22Rv1 (cell line): ENCODE measurements at regions not wholly inside any gene's neighbourhood (a gene's known extent, or its start where the extent isn't known, plus 50 kb on each side); places are given as distances from the start of the nearest gene placed in this dataset.

ENCODE experiments used
- ZFX ChIP-seq: fragments of 450-650 bp; IDR thresholded peaks from 2 replicates; pipeline ENCODE4 v1.6.1; 2017; ENCODE audit warnings: antibody characterized with exemption, borderline replicate concordance
- TF ChIP-seq, protein P1 (sequence below): fragments of 450-650 bp; IDR thresholded peaks from 2 replicates; pipeline ENCODE4 v1.5.1; 2017; ENCODE audit warnings: mild to moderate bottlenecking

GRCh38 chr16:73997971-73998370, 298.6 kb upstream of the PSMD7 start:
- TF ChIP-seq, protein P1, sequence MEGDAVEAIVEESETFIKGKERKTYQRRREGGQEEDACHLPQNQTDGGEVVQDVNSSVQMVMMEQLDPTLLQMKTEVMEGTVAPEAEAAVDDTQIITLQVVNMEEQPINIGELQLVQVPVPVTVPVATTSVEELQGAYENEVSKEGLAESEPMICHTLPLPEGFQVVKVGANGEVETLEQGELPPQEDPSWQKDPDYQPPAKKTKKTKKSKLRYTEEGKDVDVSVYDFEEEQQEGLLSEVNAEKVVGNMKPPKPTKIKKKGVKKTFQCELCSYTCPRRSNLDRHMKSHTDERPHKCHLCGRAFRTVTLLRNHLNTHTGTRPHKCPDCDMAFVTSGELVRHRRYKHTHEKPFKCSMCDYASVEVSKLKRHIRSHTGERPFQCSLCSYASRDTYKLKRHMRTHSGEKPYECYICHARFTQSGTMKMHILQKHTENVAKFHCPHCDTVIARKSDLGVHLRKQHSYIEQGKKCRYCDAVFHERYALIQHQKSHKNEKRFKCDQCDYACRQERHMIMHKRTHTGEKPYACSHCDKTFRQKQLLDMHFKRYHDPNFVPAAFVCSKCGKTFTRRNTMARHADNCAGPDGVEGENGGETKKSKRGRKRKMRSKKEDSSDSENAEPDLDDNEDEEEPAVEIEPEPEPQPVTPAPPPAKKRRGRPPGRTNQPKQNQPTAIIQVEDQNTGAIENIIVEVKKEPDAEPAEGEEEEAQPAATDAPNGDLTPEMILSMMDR: no peak
- no peak for TF ChIP-seq ZFX
